ENCODE measurements at regions not wholly inside any gene's neighbourhood (a gene's known extent, or its start where the extent isn't known, plus 50 kb on each side); places are given as distances from the start of the nearest gene placed in this dataset.
"Not testable (repeated sequence)": the region's sequence is repeated elsewhere in the genome, so short reads cannot be mapped to it uniquely, and the experiment has no call there.

GRCh38 chr1:146660242-146660641 lies 277.9 kb upstream of the NBPF12 start:
- TF ChIP-seq CTCF (conservative IDR thresholded peaks at IDR 0.05); EZH2 (IDR thresholded peaks at IDR 0.05; ENCODE audit: low read depth): not testable (repeated sequence)
